ENCODE measurements at regions not wholly inside any gene's neighbourhood (a gene's known extent, or its start where the extent isn't known, plus 50 kb on each side); places are given as distances from the start of the nearest gene placed in this dataset.

GRCh38 chr5:96049398-96050272 lies 88.0 kb upstream of the ELL2 start:
- H3K27ac ChIP-seq: no peak overlapping the region
- no peak for TF ChIP-seq POLR2AphosphoS5 (IDR thresholded peaks at IDR 0.05)
- no peak for TF ChIP-seq POLR2A (IDR thresholded peaks at IDR 0.05)
- no peak for TF ChIP-seq CTCF (IDR thresholded peaks at IDR 0.05)
- no peak for TF ChIP-seq EP300 (IDR thresholded peaks at IDR 0.05)
- H3K4me1 ChIP-seq: peaks cover 0 to 23% (median 5%) of the 10 kb centered on the region in 4 donors
- H3K9me3 ChIP-seq: no peaks in the 10 kb centered on the region
- H3K36me3 ChIP-seq: no peaks in the 10 kb centered on the region
- intact Hi-C loops (cut with DNase I; ENCODE audit: low total_unique reads): no loop called here
- no peak for DNase-seq
- no peak overlapping the region for H3K4me3 ChIP-seq
- WGBS, 5 donors: 35 to 61% (median 42%) methylated on average over 3 of the region's 3 CpGs
- no peaks in the 10 kb centered on the region for H3K27me3 ChIP-seq

GRCh38 chr5:96048763-96049162 lies 87.1 kb upstream of the ELL2 start:
- no peaks in the 10 kb centered on the region for H3K27me3 ChIP-seq
- peak; percentile 42 to 54 for DNase-seq
- no peaks in the 10 kb centered on the region for H3K9me3 ChIP-seq
- H3K36me3 ChIP-seq: no peaks in the 10 kb centered on the region
- intact Hi-C loops (cut with DNase I; ENCODE audit: low total_unique reads): no loop called here
- peaks cover 0 to 23% (median 5%) of the 10 kb centered on the region in 4 donors for H3K4me1 ChIP-seq
- H3K4me3 ChIP-seq: no peak overlapping the region
- WGBS, 5 donors: 24 to 51% (median 42%) methylated on average over 6 of the region's 6 CpGs
- TF ChIP-seq EP300 (IDR thresholded peaks at IDR 0.05) (no peak), POLR2A (IDR thresholded peaks at IDR 0.05) (no peak), CTCF (IDR thresholded peaks at IDR 0.05) (no peak), POLR2AphosphoS5 (IDR thresholded peaks at IDR 0.05) (no peak)
- H3K27ac ChIP-seq: no peak overlapping the region

GRCh38 chr5:96045888-96046287 lies 84.2 kb upstream of the ELL2 start:
- H3K4me1 ChIP-seq: peaks cover 0 to 23% (median 5%) of the 10 kb centered on the region in 4 donors
- no peaks in the 10 kb centered on the region for H3K27me3 ChIP-seq
- TF ChIP-seq EP300 (IDR thresholded peaks at IDR 0.05): no peak
- TF ChIP-seq CTCF (IDR thresholded peaks at IDR 0.05): no peak
- no peak for TF ChIP-seq POLR2A (IDR thresholded peaks at IDR 0.05)
- no peak for TF ChIP-seq POLR2AphosphoS5 (IDR thresholded peaks at IDR 0.05)
- 72 to 80% (median 76%) methylated on average over 5 of the region's 5 CpGs for WGBS, 5 donors
- intact Hi-C loops (cut with DNase I; ENCODE audit: low total_unique reads): no loop called here
- H3K9me3 ChIP-seq: no peaks in the 10 kb centered on the region
- no peak overlapping the region for H3K27ac ChIP-seq
- no peak overlapping the region for H3K4me3 ChIP-seq
- no peak for DNase-seq
- no peaks in the 10 kb centered on the region for H3K36me3 ChIP-seq

- Histone ChIP-seq H3K27me3 (no peaks in the 10 kb centered on the region), H3K27ac (no peak overlapping the region), H3K4me1 (peaks cover 0 to 3% (median 0%) of the 10 kb centered on the region in 4 donors), H3K9me3 (no peaks in the 10 kb centered on the region), H3K36me3 (no peaks in the 10 kb centered on the region), H3K4me3 (no peak overlapping the region)
- DNase-seq: no peak
- TF ChIP-seq EP300 (IDR thresholded peaks at IDR 0.05): no peak
- TF ChIP-seq POLR2AphosphoS5 (IDR thresholded peaks at IDR 0.05): no peak
- no peak for TF ChIP-seq POLR2A (IDR thresholded peaks at IDR 0.05)
- TF ChIP-seq CTCF (IDR thresholded peaks at IDR 0.05): no peak
- intact Hi-C loops (cut with DNase I; ENCODE audit: low total_unique reads): no loop called here
These were observed 81.8 kb upstream of the ELL2 start for GRCh38 chr5:96043446-96043845.

Data from stomach (tissue), 8 donors.